Osteoblast (primary cell): ENCODE measurements at regions not wholly inside any gene's neighbourhood (a gene's known extent, or its start where the extent isn't known, plus 50 kb on each side); places are given as distances from the start of the nearest gene placed in this dataset.

ENCODE experiments used
- DNase-seq: peaks from one replicate; pipeline ENCODE4 v3.0.0; 2011; ENCODE audit warnings: low spot score, mixed read lengths; ENCODE audit not compliant: insufficient read length; ENCODE audit errors: missing footprints
- H2AFZ ChIP-seq: 2 replicates; pipeline ENCODE4 v1.6.0; 2011; ENCODE audit warnings: mild to moderate bottlenecking, low read length
- H3K27ac ChIP-seq: 2 replicates; pipeline ENCODE4 v1.5.1; 2011; ENCODE audit warnings: mild to moderate bottlenecking, low read depth, low read length, moderate library complexity
- H3K27me3 ChIP-seq: 2 replicates; pipeline ENCODE4 v1.6.0; 2012; ENCODE audit warnings: mild to moderate bottlenecking, control low read depth, inconsistent platforms, low read length, moderate library complexity; ENCODE audit not compliant: insufficient read depth
- H3K36me3 ChIP-seq: 2 replicates; pipeline ENCODE4 v1.5.1; 2011; ENCODE audit warnings: mild to moderate bottlenecking, low read length, control low read depth, moderate library complexity; ENCODE audit not compliant: insufficient read depth
- H3K4me1 ChIP-seq: 2 replicates; pipeline ENCODE4 v1.5.1; 2011; ENCODE audit warnings: mild to moderate bottlenecking, low read length, control low read depth, moderate library complexity; ENCODE audit not compliant: insufficient read depth
- H3K4me2 ChIP-seq: 2 replicates; pipeline ENCODE4 v1.6.0; 2011; ENCODE audit warnings: mild to moderate bottlenecking, low read length; ENCODE audit not compliant: insufficient read depth
- H3K4me3 ChIP-seq: fragments of 200-600 bp; sonication (generic); 3 replicates; pipeline ENCODE4 v1.5.1; 2012; ENCODE audit warnings: mild to moderate bottlenecking, low read length, inconsistent platforms; ENCODE audit not compliant: insufficient read depth
- H3K79me2 ChIP-seq: 2 replicates; pipeline ENCODE4 v1.6.0; 2012; ENCODE audit warnings: mild to moderate bottlenecking, low read length, control low read depth, inconsistent platforms; ENCODE audit not compliant: insufficient read depth
- H3K9me3 ChIP-seq: 2 replicates; pipeline ENCODE4 v1.5.1; 2011; ENCODE audit warnings: low read depth, low read length, control low read depth
- H4K20me1 ChIP-seq: 2 replicates; pipeline ENCODE4 v1.6.0; 2012; ENCODE audit warnings: mild to moderate bottlenecking, low read length, control low read depth; ENCODE audit not compliant: insufficient read depth
- TF ChIP-seq, protein P1 (sequence below): IDR thresholded peaks from 2 replicates; pipeline ENCODE4 v1.5.1; 2011; ENCODE audit warnings: mild to moderate bottlenecking, low read depth, low read length, moderate library complexity; ENCODE audit errors: extremely low read depth

DNA sequence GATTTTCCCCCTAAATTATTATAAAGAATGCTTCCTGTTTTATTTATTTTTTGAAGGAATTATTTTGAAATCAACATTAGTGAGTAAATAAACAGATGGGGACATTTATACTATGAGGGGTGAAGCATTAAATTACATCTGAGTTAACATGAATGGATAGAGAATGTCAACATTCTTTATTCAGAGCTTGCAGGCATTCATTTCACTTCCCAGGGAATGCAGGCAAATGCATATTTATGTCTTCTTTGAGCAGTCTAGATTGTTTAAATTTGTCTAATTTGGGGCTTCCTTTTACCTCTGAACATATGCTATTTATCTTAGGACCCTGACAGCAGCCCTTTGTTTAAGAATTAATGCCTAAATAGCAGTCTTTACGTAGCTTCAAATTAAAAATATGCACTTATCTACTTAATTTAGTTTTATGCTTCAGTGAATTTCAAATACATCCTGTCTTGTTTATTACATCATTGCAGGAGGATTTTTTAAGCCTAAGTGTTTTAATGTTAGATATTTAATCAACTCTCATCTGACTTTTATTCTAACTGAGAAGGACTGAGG lies 630.5 kb upstream of the LMCD1 start:
- no peak overlapping the region for H3K4me2 ChIP-seq
- H3K27ac ChIP-seq = no peak overlapping the region
- no peaks in the 10 kb centered on the region for H3K36me3 ChIP-seq
- no peak overlapping the region for H3K4me3 ChIP-seq
- H3K79me2 ChIP-seq = no peaks in the 10 kb centered on the region
- H3K9me3 ChIP-seq = no peaks in the 10 kb centered on the region
- no peaks in the 10 kb centered on the region for H3K4me1 ChIP-seq
- DNase-seq = no peak
- H3K27me3 ChIP-seq = no peaks in the 10 kb centered on the region
- TF ChIP-seq, protein P1, sequence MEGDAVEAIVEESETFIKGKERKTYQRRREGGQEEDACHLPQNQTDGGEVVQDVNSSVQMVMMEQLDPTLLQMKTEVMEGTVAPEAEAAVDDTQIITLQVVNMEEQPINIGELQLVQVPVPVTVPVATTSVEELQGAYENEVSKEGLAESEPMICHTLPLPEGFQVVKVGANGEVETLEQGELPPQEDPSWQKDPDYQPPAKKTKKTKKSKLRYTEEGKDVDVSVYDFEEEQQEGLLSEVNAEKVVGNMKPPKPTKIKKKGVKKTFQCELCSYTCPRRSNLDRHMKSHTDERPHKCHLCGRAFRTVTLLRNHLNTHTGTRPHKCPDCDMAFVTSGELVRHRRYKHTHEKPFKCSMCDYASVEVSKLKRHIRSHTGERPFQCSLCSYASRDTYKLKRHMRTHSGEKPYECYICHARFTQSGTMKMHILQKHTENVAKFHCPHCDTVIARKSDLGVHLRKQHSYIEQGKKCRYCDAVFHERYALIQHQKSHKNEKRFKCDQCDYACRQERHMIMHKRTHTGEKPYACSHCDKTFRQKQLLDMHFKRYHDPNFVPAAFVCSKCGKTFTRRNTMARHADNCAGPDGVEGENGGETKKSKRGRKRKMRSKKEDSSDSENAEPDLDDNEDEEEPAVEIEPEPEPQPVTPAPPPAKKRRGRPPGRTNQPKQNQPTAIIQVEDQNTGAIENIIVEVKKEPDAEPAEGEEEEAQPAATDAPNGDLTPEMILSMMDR = no peak
- H4K20me1 ChIP-seq = no peaks in the 10 kb centered on the region
- no peak overlapping the region for H2AFZ ChIP-seq

DNA sequence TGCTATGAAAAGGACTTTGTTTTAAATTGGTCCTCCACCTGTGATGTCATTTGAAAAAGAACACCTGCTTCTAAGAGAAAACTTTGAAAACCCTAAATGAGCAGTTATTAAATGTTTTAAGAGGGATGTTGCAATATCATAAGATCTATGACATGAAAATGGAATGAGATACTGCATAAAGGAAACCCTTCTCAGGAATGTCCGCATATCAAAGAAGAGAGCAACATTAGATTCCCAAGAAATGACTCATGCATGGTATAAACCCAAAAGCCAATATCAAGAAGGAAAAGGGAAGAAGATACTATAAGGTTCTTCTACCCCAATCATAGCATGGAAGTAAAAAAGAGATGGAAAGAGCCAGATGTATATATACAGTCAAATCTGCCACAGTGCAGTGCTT lies 627.5 kb upstream of the LMCD1 start:
- Histone ChIP-seq H3K27ac (no peak overlapping the region), H2AFZ (no peak overlapping the region), H3K4me3 (no peak overlapping the region), H3K4me2 (no peak overlapping the region), H4K20me1 (no peaks in the 10 kb centered on the region), H3K36me3 (no peaks in the 10 kb centered on the region), H3K79me2 (no peaks in the 10 kb centered on the region), H3K27me3 (no peaks in the 10 kb centered on the region), H3K9me3 (no peaks in the 10 kb centered on the region), H3K4me1 (no peaks in the 10 kb centered on the region)
- DNase-seq = no peak
- TF ChIP-seq, protein P1 = no peak

DNA sequence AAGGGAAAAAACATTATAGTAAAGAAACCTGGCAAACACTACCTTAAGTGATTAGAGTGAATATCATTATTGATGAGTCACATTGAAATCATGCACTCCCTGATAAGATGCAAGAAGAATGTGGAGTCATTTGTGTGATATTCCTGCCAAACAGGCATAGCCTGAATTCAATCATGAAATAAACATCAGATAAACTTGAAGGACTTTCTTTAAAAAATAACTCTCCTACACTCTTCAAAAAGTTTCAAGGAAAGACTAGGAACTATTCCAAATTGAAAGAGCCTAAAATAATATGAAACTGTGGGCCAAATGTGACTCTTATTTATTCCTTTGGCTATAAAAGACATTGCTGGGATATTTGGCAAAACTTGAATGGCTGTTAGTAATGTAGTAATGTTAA lies 625.7 kb upstream of the LMCD1 start:
- H3K79me2 ChIP-seq = no peaks in the 10 kb centered on the region
- H3K4me1 ChIP-seq = no peaks in the 10 kb centered on the region
- no peak overlapping the region for H3K4me3 ChIP-seq
- no peaks in the 10 kb centered on the region for H3K27me3 ChIP-seq
- no peaks in the 10 kb centered on the region for H4K20me1 ChIP-seq
- no peak overlapping the region for H2AFZ ChIP-seq
- H3K36me3 ChIP-seq = no peaks in the 10 kb centered on the region
- no peak overlapping the region for H3K4me2 ChIP-seq
- TF ChIP-seq, protein P1 = no peak
- no peak overlapping the region for H3K27ac ChIP-seq
- no peaks in the 10 kb centered on the region for H3K9me3 ChIP-seq
- DNase-seq = no peak

DNA sequence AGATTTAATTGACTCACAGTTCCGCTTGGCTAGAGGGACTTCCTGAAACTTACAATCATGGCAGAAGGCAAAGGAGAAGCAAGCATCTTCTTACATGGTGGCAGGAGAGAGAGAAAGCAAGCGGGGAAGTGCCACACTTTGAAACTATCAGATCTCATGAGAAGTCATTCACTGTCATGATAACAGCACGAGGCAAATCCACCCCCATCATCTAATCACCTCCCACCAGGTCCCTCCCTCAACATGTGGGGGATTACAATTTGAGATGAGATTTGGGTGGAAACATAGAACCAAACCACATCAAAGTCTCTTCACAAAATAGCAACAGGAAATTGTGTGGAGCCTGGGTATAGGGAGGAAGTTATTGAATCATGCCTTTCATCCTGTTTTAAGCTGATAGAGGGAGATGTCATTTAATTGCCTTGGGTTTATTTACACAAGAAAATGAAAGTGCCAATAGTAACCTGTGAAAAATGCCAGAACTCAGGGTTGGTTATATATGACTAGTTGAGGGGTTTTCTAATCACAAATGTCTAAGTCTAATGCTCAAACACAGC lies 624.8 kb upstream of the LMCD1 start:
- H3K27ac ChIP-seq = no peak overlapping the region
- H3K79me2 ChIP-seq = no peaks in the 10 kb centered on the region
- no peaks in the 10 kb centered on the region for H3K27me3 ChIP-seq
- TF ChIP-seq, protein P1 = no peak
- H3K4me3 ChIP-seq = no peak overlapping the region
- DNase-seq = no peak
- H3K36me3 ChIP-seq = no peaks in the 10 kb centered on the region
- no peak overlapping the region for H3K4me2 ChIP-seq
- no peaks in the 10 kb centered on the region for H4K20me1 ChIP-seq
- no peaks in the 10 kb centered on the region for H3K4me1 ChIP-seq
- H2AFZ ChIP-seq = no peak overlapping the region
- no peaks in the 10 kb centered on the region for H3K9me3 ChIP-seq
